B cell (primary cell): ENCODE measurements at regions not wholly inside any gene's neighbourhood (a gene's known extent, or its start where the extent isn't known, plus 50 kb on each side); places are given as distances from the start of the nearest gene placed in this dataset.

Experiments used
- ATAC-seq: fragments of 200-7000 bp; cut with Tn5 transposase; one replicate; pipeline ENCODE4 v1.10.0; 2021; ENCODE audit warnings: low read depth, mild to moderate bottlenecking, moderate number of reproducible peaks, moderate library complexity
- CTCF ChIA-PET: fragments of 350-600 bp; sonication (Branson Sonifier 250); formaldehyde crosslinking; loops from one replicate; lab custom pipeline; 2021; ENCODE audit warnings: antibody characterized with exemption, inconsistent platforms; lab: Charles Lee
- POLR2A ChIA-PET: fragments of 350-600 bp; sonication (Branson Sonifier 250); formaldehyde crosslinking; loops from one replicate; lab custom pipeline; 2021; ENCODE audit warnings: antibody characterized with exemption; lab: Charles Lee
- DNase-seq: peaks from one replicate; pipeline ENCODE4 v3.0.0; 2013
- H2AFZ ChIP-seq: 2 replicates; pipeline ENCODE4 v1.6.1; 2012; ENCODE audit warnings: mild to moderate bottlenecking, low read depth, low read length; ENCODE audit not compliant: insufficient read depth, poor library complexity, severe bottlenecking
- H3K27ac ChIP-seq, 2 donors: 1 replicate in 1 of 2; 2 replicates in 1 of 2; pipeline ENCODE4 v1.5.1; 2012 to 2013; ENCODE audit warnings: low read length in 2 of 2, mild to moderate bottlenecking in 2 of 2, moderate library complexity in 1 of 2
- H3K27me3 ChIP-seq, 4 experiments: fragments of 200-600 bp in 1 of 4; sonication (generic) in 1 of 4; replicated peaks in 1 of 4; 1 replicate in 2 of 4; 2 replicates in 2 of 4; pipeline versions ENCODE4 v1.6.1 to v1.7.0; 2013 to 2016; ENCODE audit warnings: low read length in 3 of 4, mild to moderate bottlenecking in 2 of 4, mixed read lengths in 1 of 4, moderate library complexity in 1 of 4; ENCODE audit not compliant: insufficient read depth in 4 of 4, control insufficient read depth in 3 of 4; ENCODE audit errors: control extremely low read depth in 1 of 4
- H3K36me3 ChIP-seq, 2 experiments: replicated peaks in 1 of 2; 1 replicate in 1 of 2; 2 replicates in 1 of 2; pipeline versions ENCODE4 v1.6.1 to v1.7.1; 2013; ENCODE audit warnings: low read length in 1 of 2; ENCODE audit not compliant: insufficient read depth in 2 of 2, control insufficient read depth in 1 of 2; ENCODE audit errors: control extremely low read depth in 1 of 2, extremely low read depth in 1 of 2
- H3K4me1 ChIP-seq, 2 donors: fragments of 200-600 bp in 1 of 2; sonication (generic) in 1 of 2; 1 replicate in 1 of 2; 2 replicates in 1 of 2; pipeline versions ENCODE4 v1.5.1 to v1.6.1; 2013 to 2017; ENCODE audit warnings: low read length in 2 of 2; ENCODE audit not compliant: control insufficient read depth in 2 of 2, insufficient read depth in 2 of 2
- H3K4me2 ChIP-seq: replicated peaks from 2 replicates; pipeline ENCODE3; 2012; ENCODE audit warnings: mild to moderate bottlenecking, low read depth, low read length; ENCODE audit not compliant: poor library complexity, severe bottlenecking
- H3K4me3 ChIP-seq, 5 experiments: fragments of 200-600 bp in 1 of 5; sonication (generic) in 1 of 5; 1 replicate in 3 of 5; 2 replicates in 2 of 5; pipeline versions ENCODE4 v1.5.1 to v1.7.0; 2011 to 2016; ENCODE audit warnings: low read length in 4 of 5, mild to moderate bottlenecking in 4 of 5, low read depth in 2 of 5, control low read depth in 1 of 5, moderate library complexity in 1 of 5; ENCODE audit not compliant: insufficient read depth in 1 of 5; ENCODE audit errors: control extremely low read depth in 1 of 5, extremely low read depth in 1 of 5
- H3K79me2 ChIP-seq: fragments of 200-600 bp; sonication (generic); one replicate; pipeline ENCODE4 v1.6.0; 2016; ENCODE audit warnings: low read length; ENCODE audit not compliant: control insufficient read depth, insufficient read depth
- H3K9ac ChIP-seq: fragments of 200-600 bp; sonication (generic); 2 replicates; pipeline ENCODE4 v1.6.1; 2017; ENCODE audit warnings: mild to moderate bottlenecking, low read length, moderate library complexity
- H3K9me3 ChIP-seq, 3 donors: one replicate each; pipeline versions ENCODE4 v1.6.1 to v1.7.1; 2013; ENCODE audit warnings: low read length in 2 of 3; ENCODE audit not compliant: control insufficient read depth in 2 of 3, insufficient read depth in 1 of 3; ENCODE audit errors: control extremely low read depth in 1 of 3
- H4K20me1 ChIP-seq: 2 replicates; pipeline ENCODE4 v1.6.0; 2012; ENCODE audit warnings: mild to moderate bottlenecking, low read length; ENCODE audit not compliant: insufficient read depth, control insufficient read depth, poor library complexity, severe bottlenecking
- H3K27ac Mint-ChIP-seq: one replicate; pipeline ENCODE4 v1.8.0; 2021; ENCODE audit warnings: mixed read lengths
- H3K27me3 Mint-ChIP-seq: one replicate; pipeline ENCODE4 v1.8.0; 2021; ENCODE audit warnings: mixed read lengths
- H3K4me1 Mint-ChIP-seq: one replicate; pipeline ENCODE4 v1.8.0; 2021; ENCODE audit warnings: mixed read lengths
- H3K4me3 Mint-ChIP-seq: one replicate; pipeline ENCODE4 v1.8.0; 2021; ENCODE audit warnings: mixed read lengths
- H3K9me3 Mint-ChIP-seq: one replicate; pipeline ENCODE4 v1.8.0; 2022; ENCODE audit warnings: mixed read lengths; ENCODE audit not compliant: insufficient read depth
- EZH2 ChIP-seq: IDR thresholded peaks from 2 replicates; pipeline ENCODE4 v1.6.1; 2012; ENCODE audit warnings: borderline replicate concordance, low read depth, mild to moderate bottlenecking, moderate library complexity, low read length; ENCODE audit not compliant: insufficient read depth, poor library complexity, severe bottlenecking
- WGBS: methylation state at CpG from one replicate; pipeline ENCODE4 v1.1.5; 2013; ENCODE audit warnings: missing lambda C conversion rate; ENCODE audit not compliant: insufficient coverage; 5-methylcytosine and 5-hydroxymethylcytosine counted together
- intact Hi-C: fragments of 100-400 bp; cut with micrococcal nuclease; formaldehyde crosslinking; loops from one replicate; pipeline ENCODE4 v1.10.0; 2022
- TF ChIP-seq, protein P1 (sequence below): fragments of 200-600 bp; IDR thresholded peaks from one replicate; pipeline ENCODE4 v1.8.0; 2022; ENCODE audit warnings: antibody characterized with exemption, mild to moderate bottlenecking

DNA sequence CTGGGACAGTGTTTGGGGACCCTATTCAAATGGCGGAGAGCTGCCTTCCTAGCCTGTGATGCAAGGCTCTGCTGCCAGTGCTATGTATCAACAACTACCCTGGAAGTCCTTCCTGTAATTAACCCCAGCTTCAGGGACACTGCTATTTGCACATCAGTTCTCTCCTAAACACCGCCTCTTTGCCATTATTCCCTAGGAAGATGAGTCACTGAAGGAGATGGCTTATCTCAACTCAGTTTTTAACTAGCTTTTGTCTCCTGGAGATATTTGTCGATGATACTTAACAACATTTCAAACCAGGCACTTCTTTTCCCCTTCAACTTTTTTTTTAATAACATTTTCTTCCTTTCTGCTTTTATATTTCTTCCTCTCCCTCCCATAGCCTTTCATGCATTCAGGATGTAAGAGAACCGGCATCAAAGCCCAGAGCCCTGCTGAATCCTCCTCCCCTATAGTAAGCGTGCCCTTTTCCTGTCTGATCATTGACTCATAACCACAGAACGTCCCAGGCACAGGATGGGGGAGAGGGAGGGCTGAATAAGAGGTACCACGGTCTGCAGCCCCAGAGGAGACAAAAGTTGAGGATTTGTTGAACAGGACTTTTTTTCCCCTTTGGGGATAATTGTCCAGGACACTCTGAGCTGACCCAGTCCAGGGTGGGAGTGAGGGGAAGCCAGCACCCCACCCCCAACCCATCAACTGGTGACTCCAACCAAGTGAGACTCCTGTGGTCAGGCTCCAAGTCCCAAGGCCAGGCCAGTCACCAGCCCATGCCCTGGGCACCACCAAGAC, 387.8 kb upstream of the SALL1 start:
- Mint-ChIP-seq H3K27ac (no peak overlapping the region), H3K4me1 (no peaks in the 10 kb centered on the region), H3K4me3 (no peak overlapping the region), H3K27me3 (no peaks in the 10 kb centered on the region), H3K9me3 (no peaks in the 10 kb centered on the region)
- Histone ChIP-seq H3K9ac (no peak overlapping the region), H3K4me3 (no peak overlapping the region), H2AFZ (no peak overlapping the region), H3K36me3 (no peaks in the 10 kb centered on the region), H3K27me3 (no peaks in the 10 kb centered on the region), H4K20me1 (no peaks in the 10 kb centered on the region), H3K79me2 (no peaks in the 10 kb centered on the region), H3K9me3 (peaks cover 0 to 5% (median 0%) of the 10 kb centered on the region in 3 donors), H3K27ac (no peak overlapping the region), H3K4me2 (no peak overlapping the region), H3K4me1 (no peaks in the 10 kb centered on the region)
- DNase-seq (no peak), ATAC-seq (no peak)
- CTCF ChIA-PET = no interaction called here
- intact Hi-C loops = no loop called here
- no peak for TF ChIP-seq EZH2
- TF ChIP-seq, protein P1, sequence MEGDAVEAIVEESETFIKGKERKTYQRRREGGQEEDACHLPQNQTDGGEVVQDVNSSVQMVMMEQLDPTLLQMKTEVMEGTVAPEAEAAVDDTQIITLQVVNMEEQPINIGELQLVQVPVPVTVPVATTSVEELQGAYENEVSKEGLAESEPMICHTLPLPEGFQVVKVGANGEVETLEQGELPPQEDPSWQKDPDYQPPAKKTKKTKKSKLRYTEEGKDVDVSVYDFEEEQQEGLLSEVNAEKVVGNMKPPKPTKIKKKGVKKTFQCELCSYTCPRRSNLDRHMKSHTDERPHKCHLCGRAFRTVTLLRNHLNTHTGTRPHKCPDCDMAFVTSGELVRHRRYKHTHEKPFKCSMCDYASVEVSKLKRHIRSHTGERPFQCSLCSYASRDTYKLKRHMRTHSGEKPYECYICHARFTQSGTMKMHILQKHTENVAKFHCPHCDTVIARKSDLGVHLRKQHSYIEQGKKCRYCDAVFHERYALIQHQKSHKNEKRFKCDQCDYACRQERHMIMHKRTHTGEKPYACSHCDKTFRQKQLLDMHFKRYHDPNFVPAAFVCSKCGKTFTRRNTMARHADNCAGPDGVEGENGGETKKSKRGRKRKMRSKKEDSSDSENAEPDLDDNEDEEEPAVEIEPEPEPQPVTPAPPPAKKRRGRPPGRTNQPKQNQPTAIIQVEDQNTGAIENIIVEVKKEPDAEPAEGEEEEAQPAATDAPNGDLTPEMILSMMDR = no peak
- 17% methylated on average over 2 of the region's 7 CpGs for WGBS
- POLR2A ChIA-PET = no interaction called here

DNA sequence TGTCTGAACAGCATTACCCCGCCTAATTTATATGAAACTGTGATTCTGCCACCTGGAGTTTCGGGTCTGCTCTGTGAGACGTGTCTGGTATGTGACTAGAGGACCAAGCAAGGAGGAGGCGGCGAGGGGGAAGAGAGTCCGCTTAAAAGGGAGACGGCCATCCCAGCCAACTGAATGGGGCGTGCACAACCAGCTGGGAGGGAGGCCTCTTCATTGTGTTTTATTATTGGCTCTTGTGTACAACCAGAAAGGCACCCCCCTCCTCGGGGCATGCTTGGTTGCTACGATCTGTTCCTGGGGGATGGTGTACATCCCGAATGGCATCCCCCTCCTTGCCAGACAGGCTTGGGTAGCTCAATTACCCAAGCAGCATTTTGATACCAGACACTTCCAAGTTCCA, 384.5 kb upstream of the SALL1 start:
- Histone ChIP-seq H4K20me1 (no peaks in the 10 kb centered on the region), H3K4me1 (no peaks in the 10 kb centered on the region), H3K27ac (no peak overlapping the region), H3K4me3 (no peak overlapping the region), H3K9ac (no peak overlapping the region), H3K9me3 (peaks cover 0 to 5% (median 0%) of the 10 kb centered on the region in 3 donors), H3K79me2 (no peaks in the 10 kb centered on the region), H3K4me2 (no peak overlapping the region), H3K27me3 (no peaks in the 10 kb centered on the region), H2AFZ (no peak overlapping the region), H3K36me3 (no peaks in the 10 kb centered on the region)
- intact Hi-C loops = no loop called here
- Mint-ChIP-seq H3K4me3 (no peak overlapping the region), H3K27ac (no peak overlapping the region), H3K4me1 (no peaks in the 10 kb centered on the region), H3K9me3 (no peaks in the 10 kb centered on the region), H3K27me3 (no peaks in the 10 kb centered on the region)
- ATAC-seq (no peak), DNase-seq (no peak)
- WGBS = 83% methylated on average over 8 of the region's 11 CpGs
- TF ChIP-seq EZH2 = no peak
- TF ChIP-seq, protein P1 = no peak
- POLR2A ChIA-PET = no interaction called here
- CTCF ChIA-PET = no interaction called here
